ENCODE measurements at regions not wholly inside any gene's neighbourhood (a gene's known extent, or its start where the extent isn't known, plus 50 kb on each side); places are given as distances from the start of the nearest gene placed in this dataset.
"Not testable (repeated sequence)": the region's sequence is repeated elsewhere in the genome, so short reads cannot be mapped to it uniquely, and the experiment has no call there.

GRCh38 chr6:134599079-134599478 is 281.2 kb upstream of the SGK1 start:
- DNase-seq: no peak

- DNase-seq: no peak
Measured at GRCh38 chr6:134596191-134596590, 278.3 kb upstream of the SGK1 start.

GRCh38 chr6:134594881-134595280 is 277.0 kb upstream of the SGK1 start:
- DNase-seq: no peak

- DNase-seq: no peak
Measured at GRCh38 chr6:134593887-134594286, 276.0 kb upstream of the SGK1 start.

- no peak for DNase-seq
Measured at GRCh38 chr6:134593442-134593841, 275.5 kb upstream of the SGK1 start.

- no peak for DNase-seq
Measured at GRCh38 chr6:134593024-134593423, 275.1 kb upstream of the SGK1 start.

- no peak for DNase-seq
Measured at GRCh38 chr6:134590449-134590848, 272.5 kb upstream of the SGK1 start.

- DNase-seq: no peak
Measured at GRCh38 chr6:134590004-134590403, 272.1 kb upstream of the SGK1 start.

GRCh38 chr6:134589512-134589911 is 271.6 kb upstream of the SGK1 start:
- no peak for DNase-seq

GRCh38 chr6:134588267-134588666 is 270.4 kb upstream of the SGK1 start:
- no peak for DNase-seq

GRCh38 chr6:134585517-134585873 is 267.6 kb upstream of the SGK1 start:
- DNase-seq: no peak

GRCh38 chr6:134584847-134585516 is 267.1 kb upstream of the SGK1 start:
- no peak for DNase-seq

- DNase-seq: no peak
Measured at GRCh38 chr6:134577998-134578397, 260.1 kb upstream of the SGK1 start.

- no peak for DNase-seq
Measured at GRCh38 chr6:134575221-134575620, 257.3 kb upstream of the SGK1 start.

- no peak for DNase-seq
Measured at GRCh38 chr6:134574491-134574890, 256.6 kb upstream of the SGK1 start.

GRCh38 chr6:134569996-134570395 is 252.1 kb upstream of the SGK1 start:
- not testable (repeated sequence) for DNase-seq

- no peak for DNase-seq
Measured at GRCh38 chr6:134564705-134565104, 246.8 kb upstream of the SGK1 start.

- DNase-seq: no peak
Measured at GRCh38 chr6:134560019-134560418, 242.1 kb upstream of the SGK1 start.

GRCh38 chr6:134557509-134557908 is 239.6 kb upstream of the SGK1 start:
- DNase-seq: no peak

GRCh38 chr6:134555672-134556071 is 237.8 kb upstream of the SGK1 start:
- DNase-seq: no peak

GRCh38 chr6:134553936-134554335 is 236.0 kb upstream of the SGK1 start:
- no peak for DNase-seq

- no peak for DNase-seq
Measured at GRCh38 chr6:134551245-134551960, 233.5 kb upstream of the SGK1 start.

- no peak for DNase-seq
Measured at GRCh38 chr6:134550604-134551003, 232.7 kb upstream of the SGK1 start.

GRCh38 chr6:134549854-134550253 is 231.9 kb upstream of the SGK1 start:
- DNase-seq: no peak

Measured in CD4-positive, alpha-beta T cell treated with Interleukin-17A for 1 hour (primary cell).